Fibroblast of the aortic adventitia (primary cell): ENCODE measurements at regions not wholly inside any gene's neighbourhood (a gene's known extent, or its start where the extent isn't known, plus 50 kb on each side); places are given as distances from the start of the nearest gene placed in this dataset.

Experiments used
- DNase-seq: peaks from one replicate; pipeline ENCODE4 v3.0.0-alpha.2; 2010; ENCODE audit warnings: low read depth
- H3K4me3 ChIP-seq: 2 replicates; pipeline ENCODE4 v1.5.1; 2011; ENCODE audit warnings: low read depth, mild to moderate bottlenecking, control low read depth, low read length, moderate library complexity
- CTCF ChIP-seq: IDR thresholded peaks from 2 replicates; pipeline ENCODE4 v1.5.1; 2011; ENCODE audit warnings: mild to moderate bottlenecking, low read length, control low read depth, inconsistent platforms; ENCODE audit not compliant: insufficient read depth

DNA sequence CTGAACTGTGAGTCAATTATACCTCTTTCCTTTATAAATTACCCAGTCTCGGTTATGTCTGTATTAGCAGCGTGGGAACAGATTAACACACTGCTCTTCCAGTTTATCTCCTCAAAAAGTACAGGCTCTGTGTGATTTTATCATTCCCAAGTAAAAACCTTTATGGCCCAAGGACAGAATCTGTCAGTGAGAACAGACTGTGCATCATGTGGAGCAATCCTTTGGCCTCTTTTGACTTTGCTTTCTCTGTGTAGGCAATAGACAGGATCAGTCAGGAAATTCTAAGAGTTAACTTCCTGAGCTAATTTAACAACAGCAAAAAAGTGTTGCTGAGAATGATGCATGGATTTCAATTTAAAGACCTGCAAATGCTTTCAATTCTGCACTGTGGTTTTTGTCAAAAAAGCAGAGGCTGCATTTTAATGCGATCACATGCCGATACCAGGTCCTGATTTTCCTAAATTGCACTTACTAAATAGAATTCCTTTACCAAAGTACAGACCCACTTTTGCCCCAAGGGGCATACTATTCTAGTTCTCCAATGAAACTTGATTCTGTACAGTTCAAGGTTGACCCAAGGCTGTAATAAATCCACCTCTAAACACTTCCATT, 246.7 kb upstream of the MARCKS start:
- no peak overlapping the region for H3K4me3 ChIP-seq
- no peak for TF ChIP-seq CTCF
- DNase-seq: no peak

- no peak for DNase-seq
- no peak for TF ChIP-seq CTCF
- no peak overlapping the region for H3K4me3 ChIP-seq
These were observed 240.4 kb upstream of the MARCKS start for GRCh38 chr6:113616701-113617274.

GRCh38 chr6:113619077-113619476, 238.1 kb upstream of the MARCKS start:
- DNase-seq: no peak
- TF ChIP-seq CTCF: no peak
- H3K4me3 ChIP-seq: no peak overlapping the region

DNA sequence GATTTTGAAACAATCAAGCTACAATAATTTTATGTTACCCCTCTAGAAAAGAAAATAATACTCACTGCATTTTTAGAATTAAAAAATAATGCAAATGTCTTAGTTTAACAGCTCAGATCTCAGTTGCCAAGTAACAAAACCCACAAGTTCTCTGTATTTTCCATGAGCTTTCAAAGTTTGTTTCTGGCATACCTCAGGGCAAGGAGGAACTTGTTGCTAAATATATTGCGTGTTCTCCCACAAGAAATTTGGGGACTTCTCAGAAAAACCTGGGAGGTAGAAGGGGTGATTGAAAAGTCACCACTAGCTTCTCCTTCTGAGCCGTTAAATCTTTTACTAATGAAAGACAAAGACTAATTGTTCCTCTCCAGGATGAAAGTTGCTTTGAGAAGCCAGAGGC, 236.8 kb upstream of the MARCKS start:
- no peak for TF ChIP-seq CTCF
- H3K4me3 ChIP-seq: no peak overlapping the region
- no peak for DNase-seq

DNA sequence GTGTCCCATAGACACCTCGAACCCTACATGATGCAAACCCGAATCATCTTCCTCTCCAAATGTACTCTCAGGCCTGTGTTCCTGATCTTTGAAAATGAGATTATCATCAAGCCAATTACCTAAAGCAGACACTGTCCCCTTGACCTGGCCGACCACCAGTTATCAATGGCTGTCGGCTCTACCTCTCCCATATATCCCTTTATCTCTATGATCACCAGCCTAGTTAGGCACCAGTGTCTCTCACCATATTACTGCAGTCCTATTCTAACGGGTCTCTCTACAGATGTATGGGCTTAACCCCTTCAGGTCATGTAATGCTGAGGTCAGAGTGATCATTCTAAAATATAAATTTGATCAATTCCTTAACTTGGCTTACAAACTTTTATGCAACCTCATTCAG, 234.9 kb upstream of the MARCKS start:
- no peak for TF ChIP-seq CTCF
- no peak for DNase-seq
- H3K4me3 ChIP-seq: no peak overlapping the region

DNA sequence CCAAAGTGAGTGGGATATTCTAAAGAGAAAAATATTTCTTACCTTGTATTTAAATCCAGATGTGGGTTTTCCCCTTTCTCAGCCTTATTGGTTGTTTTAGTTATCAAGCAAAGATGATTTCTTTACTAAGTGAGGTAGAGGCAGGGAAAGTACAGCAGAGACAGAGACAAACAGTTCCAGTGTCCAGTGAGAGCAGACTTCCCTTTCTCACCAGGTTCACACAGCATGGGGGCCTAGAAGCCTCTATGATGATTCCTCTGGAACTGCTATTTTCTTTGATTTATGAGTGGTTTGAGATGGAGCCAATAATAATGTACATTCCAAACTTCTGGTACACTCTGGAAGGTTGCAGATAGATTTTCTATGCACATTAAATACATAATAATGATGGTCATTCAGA, 234.0 kb upstream of the MARCKS start:
- TF ChIP-seq CTCF: no peak
- DNase-seq: peak; percentile 46
- no peak overlapping the region for H3K4me3 ChIP-seq

GRCh38 chr6:113625850-113626249, 231.3 kb upstream of the MARCKS start:
- no peak for TF ChIP-seq CTCF
- DNase-seq: no peak
- no peak overlapping the region for H3K4me3 ChIP-seq
